Parathyroid adenoma (tissue), 2 donors: ENCODE measurements at regions not wholly inside any gene's neighbourhood (a gene's known extent, or its start where the extent isn't known, plus 50 kb on each side); places are given as distances from the start of the nearest gene placed in this dataset.

Source experiments
- H2AFZ ChIP-seq: fragments of 300-600 bp; sonication (generic); one replicate; pipeline ENCODE4 v1.7.0; 2017; ENCODE audit warnings: antibody characterized with exemption, mild to moderate bottlenecking
- H3K27ac ChIP-seq: fragments of 300-600 bp; sonication (generic); one replicate; pipeline ENCODE4 v1.7.0; 2017
- H3K27me3 ChIP-seq: fragments of 300-600 bp; sonication (generic); one replicate; pipeline ENCODE4 v1.7.0; 2017; ENCODE audit warnings: low read length; ENCODE audit not compliant: control insufficient read depth, insufficient read depth
- H3K36me3 ChIP-seq: fragments of 300-600 bp; sonication (generic); one replicate; pipeline ENCODE4 v1.7.0; 2017; ENCODE audit warnings: low read length; ENCODE audit not compliant: control insufficient read depth, insufficient read depth
- H3K4me1 ChIP-seq: fragments of 300-600 bp; sonication (generic); one replicate; pipeline ENCODE4 v1.7.0; 2017; ENCODE audit warnings: control low read depth
- H3K4me2 ChIP-seq: fragments of 300-600 bp; sonication (generic); one replicate; pipeline ENCODE4 v1.7.0; 2017; ENCODE audit warnings: low read length
- H3K4me3 ChIP-seq: fragments of 300-600 bp; sonication (generic); one replicate; pipeline ENCODE4 v1.7.0; 2017; ENCODE audit warnings: low read depth, low read length
- H3K79me2 ChIP-seq: fragments of 300-600 bp; sonication (generic); one replicate; pipeline ENCODE4 v1.7.0; 2017; ENCODE audit warnings: control low read depth
- H3K9ac ChIP-seq: fragments of 300-600 bp; sonication (generic); one replicate; pipeline ENCODE4 v1.7.0; 2017; ENCODE audit warnings: mild to moderate bottlenecking
- H3K9me3 ChIP-seq: fragments of 300-600 bp; sonication (generic); one replicate; pipeline ENCODE4 v1.7.0; 2017; ENCODE audit warnings: low read length; ENCODE audit not compliant: control insufficient read depth
- TF ChIP-seq, protein P1 (sequence below): fragments of 300-600 bp; sonication (generic); IDR thresholded peaks from one replicate; pipeline ENCODE4 v1.7.0; 2017; ENCODE audit warnings: antibody characterized with exemption, mild to moderate bottlenecking
- donor health status: primary hyperparathyroidism.

DNA sequence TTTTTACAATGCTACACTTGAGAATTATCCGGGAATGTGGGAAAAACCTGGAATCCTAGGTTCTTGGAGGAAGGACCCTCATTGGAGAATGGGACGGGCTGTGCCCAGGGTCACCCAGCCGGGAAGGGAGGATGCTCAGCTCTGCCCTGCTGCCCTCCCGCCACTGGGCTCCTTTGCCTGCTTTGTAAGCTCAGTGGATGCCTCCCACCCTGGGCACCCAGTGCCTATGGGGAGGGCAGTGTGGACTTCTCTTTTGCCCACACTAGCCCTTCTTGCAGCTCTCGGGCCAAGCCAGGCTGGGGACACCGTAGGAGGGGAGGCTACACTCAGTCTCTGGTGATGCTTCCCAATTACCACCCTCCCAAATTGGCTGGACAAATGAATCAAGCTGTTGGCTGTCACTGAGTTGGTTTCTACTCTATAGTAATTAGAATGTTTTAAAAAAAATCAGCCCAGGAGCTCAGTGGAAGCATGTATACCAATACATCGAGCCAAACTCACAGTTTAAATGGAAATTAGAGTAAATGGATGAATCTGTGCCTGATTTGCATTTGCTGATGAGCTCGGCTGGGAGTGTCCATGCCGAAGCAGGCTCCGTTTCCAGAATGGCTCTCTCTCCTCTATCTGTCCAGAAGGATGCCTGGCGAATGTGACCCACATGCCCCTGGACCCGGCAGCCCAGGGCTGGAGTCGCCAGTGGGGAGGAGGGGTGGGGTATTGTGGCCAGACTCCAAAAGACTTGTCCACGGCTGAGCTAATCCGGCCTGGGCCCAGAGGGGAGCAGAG, 317.0 kb downstream of the CTTN start:
- Histone ChIP-seq H3K27ac (no peak overlapping the region), H3K79me2 (no peaks in the 10 kb centered on the region), H3K4me2 (no peak overlapping the region), H3K4me1 (no peaks in the 10 kb centered on the region), H3K9ac (no peak overlapping the region), H3K4me3 (no peak overlapping the region), H2AFZ (no peak overlapping the region), H3K9me3 (no peaks in the 10 kb centered on the region), H3K36me3 (no peaks in the 10 kb centered on the region), H3K27me3 (no peaks in the 10 kb centered on the region)
- TF ChIP-seq, protein P1, sequence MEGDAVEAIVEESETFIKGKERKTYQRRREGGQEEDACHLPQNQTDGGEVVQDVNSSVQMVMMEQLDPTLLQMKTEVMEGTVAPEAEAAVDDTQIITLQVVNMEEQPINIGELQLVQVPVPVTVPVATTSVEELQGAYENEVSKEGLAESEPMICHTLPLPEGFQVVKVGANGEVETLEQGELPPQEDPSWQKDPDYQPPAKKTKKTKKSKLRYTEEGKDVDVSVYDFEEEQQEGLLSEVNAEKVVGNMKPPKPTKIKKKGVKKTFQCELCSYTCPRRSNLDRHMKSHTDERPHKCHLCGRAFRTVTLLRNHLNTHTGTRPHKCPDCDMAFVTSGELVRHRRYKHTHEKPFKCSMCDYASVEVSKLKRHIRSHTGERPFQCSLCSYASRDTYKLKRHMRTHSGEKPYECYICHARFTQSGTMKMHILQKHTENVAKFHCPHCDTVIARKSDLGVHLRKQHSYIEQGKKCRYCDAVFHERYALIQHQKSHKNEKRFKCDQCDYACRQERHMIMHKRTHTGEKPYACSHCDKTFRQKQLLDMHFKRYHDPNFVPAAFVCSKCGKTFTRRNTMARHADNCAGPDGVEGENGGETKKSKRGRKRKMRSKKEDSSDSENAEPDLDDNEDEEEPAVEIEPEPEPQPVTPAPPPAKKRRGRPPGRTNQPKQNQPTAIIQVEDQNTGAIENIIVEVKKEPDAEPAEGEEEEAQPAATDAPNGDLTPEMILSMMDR, result no peak

DNA sequence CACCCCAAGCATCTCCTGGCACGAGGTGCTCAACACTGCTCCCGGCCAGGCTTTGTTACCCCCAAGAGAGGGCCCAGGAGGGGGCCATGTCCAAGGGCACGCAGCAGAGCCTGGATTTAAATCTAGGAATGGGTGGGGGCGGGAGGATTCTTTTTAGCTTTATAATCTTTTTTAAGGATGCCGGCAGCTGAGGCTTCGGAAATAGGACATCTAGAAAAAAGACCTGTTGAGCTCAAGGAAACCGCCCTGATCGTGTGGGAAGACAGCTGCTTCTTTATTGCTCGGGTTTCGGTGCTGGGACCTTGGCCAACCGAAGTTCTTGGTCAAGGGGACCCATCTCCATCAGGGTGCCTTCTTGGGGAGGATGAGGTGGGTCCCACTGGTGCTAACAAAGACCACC, 317.9 kb downstream of the CTTN start:
- no peaks in the 10 kb centered on the region for H3K4me1 ChIP-seq
- H3K27ac ChIP-seq, result no peak overlapping the region
- H3K36me3 ChIP-seq, result no peaks in the 10 kb centered on the region
- no peaks in the 10 kb centered on the region for H3K79me2 ChIP-seq
- TF ChIP-seq, protein P1, result no peak
- H3K4me2 ChIP-seq, result no peak overlapping the region
- no peak overlapping the region for H3K9ac ChIP-seq
- H3K9me3 ChIP-seq, result no peaks in the 10 kb centered on the region
- H3K27me3 ChIP-seq, result no peaks in the 10 kb centered on the region
- H2AFZ ChIP-seq, result no peak overlapping the region
- no peak overlapping the region for H3K4me3 ChIP-seq

DNA sequence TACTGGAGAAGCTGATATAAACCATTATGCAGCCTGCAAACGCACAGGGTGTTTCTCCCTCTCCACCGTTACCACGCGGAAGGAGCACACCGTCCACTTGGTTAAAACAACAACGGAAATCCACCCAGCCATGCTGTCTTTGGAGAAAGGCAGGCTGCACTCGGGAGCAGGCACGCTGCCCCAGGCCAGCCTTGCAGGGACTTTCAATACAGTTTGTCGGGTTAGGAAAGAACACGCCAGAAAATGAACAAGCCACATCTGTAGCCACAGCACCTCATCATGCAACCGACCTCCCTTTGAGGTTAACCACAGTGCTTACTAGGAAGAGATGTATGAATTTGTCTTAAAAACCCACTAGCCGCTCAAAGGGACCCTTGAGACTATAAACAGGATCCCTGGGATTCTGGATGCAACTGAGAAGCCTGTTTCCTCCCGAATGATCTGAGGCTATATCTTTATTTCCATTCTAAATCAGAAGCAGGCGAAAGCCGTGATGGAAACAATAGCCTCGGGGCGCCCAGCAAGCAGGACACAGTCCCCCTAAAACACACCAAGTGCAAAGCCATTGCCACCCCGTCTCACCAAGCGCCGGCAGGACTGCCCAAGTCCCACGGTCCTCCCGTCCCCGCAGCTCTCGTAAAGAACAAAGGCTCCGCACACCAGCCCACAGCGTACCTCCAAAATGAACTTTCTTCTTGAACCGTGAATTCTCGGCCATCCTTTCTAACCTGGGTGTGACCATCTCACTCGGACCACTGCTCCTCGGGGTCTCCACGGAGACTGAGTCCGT, 318.9 kb downstream of the CTTN start:
- Histone ChIP-seq H2AFZ (no peak overlapping the region), H3K9me3 (no peaks in the 10 kb centered on the region), H3K4me3 (no peak overlapping the region), H3K4me2 (no peak overlapping the region), H3K36me3 (no peaks in the 10 kb centered on the region), H3K4me1 (no peaks in the 10 kb centered on the region), H3K9ac (no peak overlapping the region), H3K79me2 (no peaks in the 10 kb centered on the region), H3K27me3 (no peaks in the 10 kb centered on the region), H3K27ac (no peak overlapping the region)
- TF ChIP-seq, protein P1, result no peak

DNA sequence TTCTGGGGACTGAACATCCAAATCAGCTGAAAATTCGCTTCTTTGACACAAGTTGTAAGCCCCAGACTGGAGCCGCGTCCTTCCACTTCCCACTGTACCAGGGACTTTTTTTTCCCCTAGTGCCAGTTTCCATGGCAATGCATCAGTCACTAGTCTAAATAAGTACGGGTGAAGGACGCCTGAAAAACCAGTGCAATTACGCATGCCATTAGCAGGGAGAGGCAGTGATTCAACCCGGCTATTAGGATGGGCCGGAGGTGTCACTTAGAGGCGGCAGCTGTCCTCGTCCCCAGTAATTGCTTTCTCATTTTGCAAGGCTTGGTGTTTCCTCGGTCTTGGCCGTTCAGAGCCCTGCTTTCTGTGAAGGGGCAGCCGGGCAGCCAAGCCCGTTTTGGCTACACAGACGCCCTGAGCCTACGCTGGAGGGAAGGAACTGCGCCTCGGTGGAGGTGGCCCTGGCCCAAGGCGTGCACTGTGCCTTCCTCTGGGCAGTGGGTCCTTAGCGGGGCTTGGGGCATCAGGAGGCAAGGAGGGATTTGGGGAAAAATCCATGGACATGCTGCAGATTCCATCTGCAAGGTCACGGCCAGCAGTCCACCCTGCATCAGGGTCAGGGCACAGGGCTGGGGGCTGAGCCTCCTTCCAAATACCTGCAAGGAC, 319.7 kb downstream of the CTTN start:
- Histone ChIP-seq H3K4me2 (no peak overlapping the region), H3K36me3 (no peaks in the 10 kb centered on the region), H3K4me1 (no peaks in the 10 kb centered on the region), H3K27me3 (no peaks in the 10 kb centered on the region), H3K9ac (no peak overlapping the region), H3K9me3 (no peaks in the 10 kb centered on the region), H3K27ac (no peak overlapping the region), H3K79me2 (no peaks in the 10 kb centered on the region), H2AFZ (no peak overlapping the region), H3K4me3 (no peak overlapping the region)
- TF ChIP-seq, protein P1, result no peak
